HEK293 (cell line): ENCODE measurements at regions not wholly inside any gene's neighbourhood (a gene's known extent, or its start where the extent isn't known, plus 50 kb on each side); places are given as distances from the start of the nearest gene placed in this dataset.

ENCODE experiments used
- CTCF ChIP-seq: fragments of 450-650 bp; formaldehyde crosslinking; IDR thresholded peaks from 2 replicates; pipeline ENCODE4 v1.5.1; 2016; ENCODE audit warnings: missing biosample characterization, missing genetic modification characterization
- GLIS2 ChIP-seq: fragments of 450-650 bp; formaldehyde crosslinking; IDR thresholded peaks from 2 replicates; pipeline ENCODE4 v1.5.1; 2016; ENCODE audit warnings: missing biosample characterization, missing genetic modification characterization
- KLF16 ChIP-seq: fragments of 450-650 bp; formaldehyde crosslinking; IDR thresholded peaks from 2 replicates; pipeline ENCODE4 v1.5.1; 2017; ENCODE audit warnings: missing biosample characterization, missing genetic modification characterization
- PATZ1 ChIP-seq: fragments of 450-650 bp; formaldehyde crosslinking; IDR thresholded peaks from 2 replicates; pipeline ENCODE4 v1.5.1; 2016; ENCODE audit warnings: missing biosample characterization, missing genetic modification characterization
- TCF7L2 ChIP-seq: IDR thresholded peaks from 2 replicates; pipeline ENCODE4 v1.6.1; 2011; ENCODE audit warnings: low read depth, mild to moderate bottlenecking, inconsistent platforms, low read length, moderate library complexity, borderline replicate concordance
- YY1 ChIP-seq: fragments of 450-650 bp; formaldehyde crosslinking; IDR thresholded peaks from 2 replicates; pipeline ENCODE4 v1.5.1; 2018; ENCODE audit warnings: missing biosample characterization, missing genetic modification characterization
- ZEB2 ChIP-seq: fragments of 450-650 bp; formaldehyde crosslinking; IDR thresholded peaks from 2 replicates; pipeline ENCODE4 v1.5.1; 2016; ENCODE audit warnings: missing biosample characterization, missing genetic modification characterization
- ZNF324 ChIP-seq: fragments of 450-650 bp; formaldehyde crosslinking; IDR thresholded peaks from 2 replicates; pipeline ENCODE4 v1.5.1; 2016; ENCODE audit warnings: missing biosample characterization, missing genetic modification characterization
- ZNF660 ChIP-seq: fragments of 450-650 bp; IDR thresholded peaks from 2 replicates; pipeline ENCODE4 v1.5.1; 2018; ENCODE audit warnings: missing biosample characterization, mild to moderate bottlenecking, missing genetic modification characterization
- ZNF707 ChIP-seq: fragments of 450-650 bp; formaldehyde crosslinking; IDR thresholded peaks from 2 replicates; pipeline ENCODE4 v1.5.1; 2016; ENCODE audit warnings: missing biosample characterization, missing genetic modification characterization
- ZNF76 ChIP-seq: fragments of 450-650 bp; formaldehyde crosslinking; IDR thresholded peaks from 2 replicates; pipeline ENCODE4; 2016; ENCODE audit warnings: low read depth, missing biosample characterization, missing genetic modification characterization, borderline replicate concordance
- ZNF792 ChIP-seq: fragments of 450-650 bp; formaldehyde crosslinking; IDR thresholded peaks from 2 replicates; pipeline ENCODE4 v1.5.1; 2016; ENCODE audit warnings: missing biosample characterization, missing genetic modification characterization
- ZNF837 ChIP-seq: fragments of 450-650 bp; formaldehyde crosslinking; IDR thresholded peaks from 2 replicates; pipeline ENCODE4 v1.5.1; 2016; ENCODE audit warnings: missing biosample characterization, missing genetic modification characterization

DNA sequence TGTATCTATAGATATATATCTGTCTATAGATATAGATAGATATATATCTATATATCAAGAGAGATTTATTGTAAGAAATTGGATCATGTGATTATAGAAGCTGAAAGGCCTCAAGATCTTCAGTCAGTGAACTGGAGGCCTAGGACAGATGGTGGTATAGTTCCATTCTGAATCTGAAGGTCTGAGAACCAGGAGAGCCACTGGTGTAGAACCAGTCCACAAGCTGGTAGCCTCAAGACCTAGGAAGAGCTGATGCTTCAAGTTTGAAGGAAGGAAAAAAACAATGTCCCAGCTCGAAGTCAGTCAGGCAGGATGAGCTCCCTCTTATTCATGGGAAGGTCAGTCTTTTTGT is 213.2 kb upstream of the JUN start:
- TF ChIP-seq PATZ1: no peak
- TF ChIP-seq YY1: no peak
- no peak for TF ChIP-seq CTCF (tag by site-specific recombination)
- TF ChIP-seq ZEB2 (tag by site-specific recombination): no peak
- TF ChIP-seq GLIS2 (tag by site-specific recombination): no peak
- TF ChIP-seq ZNF837 (tag by site-specific recombination): no peak
- no peak for TF ChIP-seq TCF7L2
- TF ChIP-seq ZNF324 (tag by site-specific recombination): no peak
- TF ChIP-seq ZNF660 (tag by site-specific recombination): no peak
- no peak for TF ChIP-seq ZNF792 (tag by site-specific recombination)
- TF ChIP-seq ZNF76 (tag by site-specific recombination): no peak
- no peak for TF ChIP-seq KLF16 (tag by site-specific recombination)
- TF ChIP-seq ZNF707 (tag by site-specific recombination): no peak
